ENCODE measurements at regions not wholly inside any gene's neighbourhood (a gene's known extent, or its start where the extent isn't known, plus 50 kb on each side); places are given as distances from the start of the nearest gene placed in this dataset.

- TF ChIP-seq DZIP1 (CRISPR knock-in tag; IDR thresholded peaks at IDR 0.05) (no peak), AHDC1 (CRISPR knock-in tag; IDR thresholded peaks at IDR 0.05; ENCODE audit: borderline replicate concordance) (peak; percentile 68; the same call in 1 of the 2 replicates), ZNF160 (CRISPR knock-in tag; IDR thresholded peaks at IDR 0.05) (no peak), ZNF354B (CRISPR knock-in tag; IDR thresholded peaks at IDR 0.05) (no peak), JUN (CRISPR knock-in tag; IDR thresholded peaks at IDR 0.05) (peak; percentile 91), PRDM4 (CRISPR knock-in tag; IDR thresholded peaks at IDR 0.05; ENCODE audit: borderline replicate concordance) (no peak), MAX (IDR thresholded peaks at IDR 0.05) (peak; percentile 42; the same call in 1 of the 2 replicates), ZNF552 (CRISPR knock-in tag; IDR thresholded peaks at IDR 0.05; ENCODE audit: borderline replicate concordance) (no peak), FOSL2 (CRISPR knock-in tag; IDR thresholded peaks at IDR 0.05) (peak; percentile 83), TCF7 (IDR thresholded peaks at IDR 0.05; ENCODE audit: low read depth) (peak; percentile 43; the same call in 1 of the 2 replicates), STAG1 (CRISPR knock-in tag; IDR thresholded peaks at IDR 0.05) (peak; percentile 20; the same call in 1 of the 2 replicates), NR2C2 (CRISPR knock-in tag; IDR thresholded peaks at IDR 0.05; ENCODE audit: borderline replicate concordance) (peak; percentile 69), ZNF788 (CRISPR knock-in tag; IDR thresholded peaks at IDR 0.05; ENCODE audit: borderline replicate concordance) (peak; percentile 60; the same call in 1 of the 2 replicates)
These were observed 59.2 kb upstream of the ATL2 start (continued) for GRCh38 chr2:38436227-38436664.
